Mesothelial cell of epicardium (in vitro differentiated cells): ENCODE measurements at regions not wholly inside any gene's neighbourhood (a gene's known extent, or its start where the extent isn't known, plus 50 kb on each side); places are given as distances from the start of the nearest gene placed in this dataset.

Experiments used
- DNase-seq, 2 experiments: peaks; one replicate each; pipeline ENCODE4 v3.0.0; 2021; ENCODE audit warnings: low spot score in 2 of 2; ENCODE audit not compliant: unreplicated experiment in 2 of 2
- H3K27ac Mint-ChIP-seq: 2 replicates; pipeline ENCODE4 v1.8.0; 2021; ENCODE audit warnings: mixed read lengths
- H3K27me3 Mint-ChIP-seq: 2 replicates; pipeline ENCODE4 v1.8.0; 2021; ENCODE audit warnings: low read depth, mixed read lengths
- H3K36me3 Mint-ChIP-seq: 2 replicates; pipeline ENCODE4 v1.8.0; 2021; ENCODE audit warnings: mixed read lengths
- H3K4me1 Mint-ChIP-seq: 2 replicates; pipeline ENCODE4 v1.8.0; 2021; ENCODE audit warnings: mixed read lengths
- H3K4me3 Mint-ChIP-seq: 2 replicates; pipeline ENCODE4 v1.8.0; 2021; ENCODE audit warnings: mild to moderate bottlenecking, moderate library complexity, mixed read lengths
- H3K9me3 Mint-ChIP-seq: 2 replicates; pipeline ENCODE4 v1.8.0; 2021; ENCODE audit warnings: mixed read lengths
- CTCF ChIP-seq: fragments of 200-600 bp; sonication (generic); IDR thresholded peaks from one replicate; pipeline ENCODE4 v1.5.0; 2021; ENCODE audit warnings: antibody characterized with exemption; ENCODE audit not compliant: unreplicated experiment

GRCh38 chr1:94619731-94620130 is 78.2 kb upstream of the F3 start:
- TF ChIP-seq CTCF = no peak
- no peak for DNase-seq
- H3K27ac Mint-ChIP-seq = no peak overlapping the region
- H3K4me1 Mint-ChIP-seq = peaks cover 74% of the 10 kb centered on the region
- no peaks in the 10 kb centered on the region for H3K27me3 Mint-ChIP-seq
- no peak overlapping the region for H3K4me3 Mint-ChIP-seq
- peaks cover 9% of the 10 kb centered on the region for H3K9me3 Mint-ChIP-seq
- peaks cover 6% of the 10 kb centered on the region for H3K36me3 Mint-ChIP-seq

DNA sequence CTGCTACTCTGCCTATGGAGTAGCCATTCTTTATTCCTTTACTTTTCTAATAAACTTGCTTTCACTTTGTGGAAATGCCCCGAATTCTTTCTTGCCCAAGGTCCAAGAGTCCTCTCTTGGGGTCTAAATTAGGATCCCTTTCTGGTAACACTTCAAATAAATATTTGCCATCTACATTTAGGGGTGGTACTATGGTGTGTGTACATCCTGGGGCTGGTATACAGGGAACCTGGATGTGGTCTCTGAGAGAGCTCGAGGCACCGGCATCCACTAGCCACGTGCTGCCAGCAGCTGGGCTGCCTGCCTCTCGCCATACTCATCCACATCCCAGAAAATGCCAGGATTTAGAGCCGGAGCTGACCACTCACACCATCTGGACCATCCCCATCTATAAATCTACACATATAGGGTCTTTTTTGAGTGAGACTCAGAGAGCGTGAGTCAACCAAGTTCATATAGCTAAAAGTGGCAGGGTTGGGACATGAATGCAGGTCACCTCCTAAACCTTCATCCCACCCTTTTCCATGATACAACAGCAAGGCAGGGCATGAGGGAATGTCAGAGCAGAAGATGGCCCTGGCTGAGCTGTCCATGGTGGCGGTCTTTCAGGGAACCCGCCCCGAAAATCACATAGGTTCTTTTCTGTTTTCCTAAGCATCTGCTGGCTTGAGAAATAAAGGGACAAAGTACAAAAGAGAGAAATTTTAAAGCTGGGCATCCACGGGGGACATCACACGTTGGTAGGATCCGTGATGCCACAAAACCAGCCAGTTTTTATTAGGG is 76.6 kb upstream of the F3 start:
- no peak for DNase-seq
- peaks cover 6% of the 10 kb centered on the region for H3K36me3 Mint-ChIP-seq
- H3K4me1 Mint-ChIP-seq = peaks cover 63% of the 10 kb centered on the region
- H3K4me3 Mint-ChIP-seq = no peak overlapping the region
- no peaks in the 10 kb centered on the region for H3K27me3 Mint-ChIP-seq
- H3K27ac Mint-ChIP-seq = no peak overlapping the region
- peaks cover 9% of the 10 kb centered on the region for H3K9me3 Mint-ChIP-seq
- TF ChIP-seq CTCF = no peak

DNA sequence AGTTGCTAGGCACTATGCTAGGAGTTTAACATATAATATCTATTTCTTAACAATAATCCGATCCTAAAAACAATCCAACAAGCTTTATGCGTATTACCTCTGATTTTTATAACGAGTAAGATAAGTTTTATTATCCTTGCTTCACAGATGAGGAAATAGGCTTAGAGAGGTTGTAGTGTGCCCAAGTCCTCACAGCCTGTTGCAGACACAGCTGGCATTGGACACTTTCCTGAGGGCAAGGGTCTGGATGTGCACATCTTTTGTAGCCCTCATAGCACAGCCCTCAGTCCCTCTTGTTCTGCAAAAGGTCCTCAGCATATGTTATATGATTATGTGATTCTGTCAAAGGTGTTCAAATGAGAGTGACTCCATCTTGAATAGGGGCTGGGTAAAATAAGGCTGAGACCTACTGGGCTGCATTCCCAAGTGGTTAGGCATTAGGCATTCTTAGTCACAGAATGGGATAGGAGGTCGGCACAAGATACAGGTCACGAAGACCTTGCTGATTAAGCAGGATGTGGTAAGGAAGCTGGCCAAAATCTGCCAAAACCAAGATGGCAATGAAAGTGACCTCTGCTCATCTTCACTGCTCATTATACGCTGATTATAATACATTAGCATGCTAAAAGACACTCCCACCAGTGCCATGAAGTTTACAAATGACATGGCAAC is 75.7 kb upstream of the F3 start:
- Mint-ChIP-seq H3K4me1 (peaks cover 58% of the 10 kb centered on the region), H3K27me3 (no peaks in the 10 kb centered on the region), H3K4me3 (no peak overlapping the region), H3K27ac (peak overlapping the region; percentile 58), H3K36me3 (peaks cover 6% of the 10 kb centered on the region), H3K9me3 (peaks cover 9% of the 10 kb centered on the region)
- no peak for TF ChIP-seq CTCF
- no peak for DNase-seq

GRCh38 chr1:94616506-94616905 is 74.9 kb upstream of the F3 start:
- TF ChIP-seq CTCF = no peak
- H3K27me3 Mint-ChIP-seq = no peaks in the 10 kb centered on the region
- H3K4me1 Mint-ChIP-seq = peaks cover 50% of the 10 kb centered on the region
- H3K9me3 Mint-ChIP-seq = peaks cover 9% of the 10 kb centered on the region
- peak overlapping the region; percentile 58 for H3K27ac Mint-ChIP-seq
- DNase-seq = no peak
- peaks cover 6% of the 10 kb centered on the region for H3K36me3 Mint-ChIP-seq
- no peak overlapping the region for H3K4me3 Mint-ChIP-seq

DNA sequence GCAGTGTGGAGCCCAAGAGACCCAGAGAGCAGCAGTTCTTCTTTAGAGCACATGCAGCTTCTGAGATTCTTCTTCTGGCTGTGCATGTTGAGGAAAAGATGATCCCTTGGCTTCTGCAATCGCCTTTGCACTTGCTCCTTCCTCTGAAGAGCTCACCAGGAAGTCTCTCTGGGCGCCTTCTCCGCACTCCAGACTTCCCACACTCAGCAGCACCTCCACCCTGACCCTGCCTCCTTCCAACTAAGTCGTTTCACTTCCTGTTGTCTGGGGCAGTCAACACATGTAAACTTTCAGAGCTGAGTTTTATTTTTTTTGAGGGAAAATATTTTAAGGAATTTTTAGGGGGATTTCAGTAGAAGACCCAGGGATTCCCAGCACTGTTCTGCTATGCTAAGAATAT is 73.4 kb upstream of the F3 start:
- no peak for DNase-seq
- Mint-ChIP-seq H3K4me3 (no peak overlapping the region), H3K9me3 (peaks cover 9% of the 10 kb centered on the region), H3K27ac (peak overlapping the region; percentile 64), H3K27me3 (no peaks in the 10 kb centered on the region), H3K4me1 (peaks cover 36% of the 10 kb centered on the region), H3K36me3 (peaks cover 6% of the 10 kb centered on the region)
- TF ChIP-seq CTCF = no peak
